ENCODE measurements at regions not wholly inside any gene's neighbourhood (a gene's known extent, or its start where the extent isn't known, plus 50 kb on each side); places are given as distances from the start of the nearest gene placed in this dataset.
"Not testable (repeated sequence)": the region's sequence is repeated elsewhere in the genome, so short reads cannot be mapped to it uniquely, and the experiment has no call there.

- DNase-seq, result peak in 2 of 4 experiments; percentile 42 to 55
Measured at GRCh38 chr13:80988391-80989151, 647.6 kb upstream of the SPRY2 start.

- peak; percentile 60 to 82 (median 76) for DNase-seq
Measured at GRCh38 chr13:80979035-80979641, 638.2 kb upstream of the SPRY2 start.

DNA sequence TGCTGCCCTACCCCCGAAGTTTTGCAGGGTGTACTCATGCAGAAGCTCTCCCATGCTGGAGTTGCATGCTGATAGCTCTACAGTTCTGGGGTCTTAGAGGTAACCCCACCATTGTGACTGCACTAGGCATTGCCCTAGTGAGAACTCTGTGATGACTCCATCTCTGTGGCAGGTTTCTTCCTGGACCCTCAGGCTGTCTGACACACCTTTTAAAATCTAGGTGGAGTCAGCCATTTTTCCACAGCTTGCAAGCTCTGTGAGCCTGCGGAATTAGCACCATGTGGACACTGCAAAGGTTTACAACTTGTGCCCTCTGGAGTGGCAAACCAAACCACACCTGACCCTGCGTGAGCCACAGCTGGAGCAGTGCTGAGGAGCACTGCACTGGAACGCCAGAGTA lies 636.2 kb upstream of the SPRY2 start:
- DNase-seq, result no peak

DNA sequence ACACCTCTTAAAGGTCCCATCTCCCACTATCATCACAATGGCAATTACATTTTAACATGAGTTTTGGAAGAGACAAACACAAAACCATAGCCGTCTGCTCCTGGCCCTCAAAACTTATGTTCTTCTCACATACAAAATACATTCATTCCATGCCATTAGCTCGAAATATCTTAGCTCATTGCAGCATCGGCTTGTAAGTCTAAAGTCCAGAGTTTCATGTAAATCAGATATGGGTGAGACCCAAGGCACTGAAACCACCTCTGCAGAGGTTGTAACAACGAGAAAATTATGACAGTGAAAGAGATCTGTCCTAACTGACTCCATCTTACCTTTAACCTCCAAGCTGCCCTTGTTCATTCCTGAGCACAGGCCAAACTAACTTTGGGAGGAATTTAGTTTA lies 635.0 kb upstream of the SPRY2 start:
- DNase-seq, result no peak

DNA sequence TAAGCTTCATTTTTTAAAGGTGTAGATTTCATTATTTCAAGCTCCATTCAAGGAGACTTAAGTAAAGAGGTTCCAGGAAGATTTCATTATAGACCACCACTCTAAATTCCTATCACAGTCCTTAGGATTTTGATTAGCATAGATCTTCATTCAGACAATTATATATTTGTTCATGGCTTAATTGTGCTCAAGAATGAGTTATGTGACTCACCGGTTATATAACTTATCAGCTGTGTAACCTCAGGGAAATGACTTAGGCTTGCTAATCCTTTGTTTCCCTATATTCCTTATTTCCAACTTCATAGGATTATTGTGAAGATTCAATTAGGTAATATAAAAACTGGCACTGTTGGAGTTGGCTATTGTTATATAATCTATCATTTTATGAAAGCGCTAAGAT lies 632.8 kb upstream of the SPRY2 start:
- no peak for DNase-seq

GRCh38 chr13:80972857-80973478 lies 632.0 kb upstream of the SPRY2 start:
- DNase-seq, result no peak

- DNase-seq, result no peak
Measured at GRCh38 chr13:80965097-80965496, 624.2 kb upstream of the SPRY2 start.

- no peak for DNase-seq
Measured at GRCh38 chr13:80962855-80963254, 621.9 kb upstream of the SPRY2 start.

GRCh38 chr13:80962173-80962572 lies 621.2 kb upstream of the SPRY2 start:
- no peak for DNase-seq

- DNase-seq, result no peak
Measured at GRCh38 chr13:80957019-80957655, 616.2 kb upstream of the SPRY2 start.

DNA sequence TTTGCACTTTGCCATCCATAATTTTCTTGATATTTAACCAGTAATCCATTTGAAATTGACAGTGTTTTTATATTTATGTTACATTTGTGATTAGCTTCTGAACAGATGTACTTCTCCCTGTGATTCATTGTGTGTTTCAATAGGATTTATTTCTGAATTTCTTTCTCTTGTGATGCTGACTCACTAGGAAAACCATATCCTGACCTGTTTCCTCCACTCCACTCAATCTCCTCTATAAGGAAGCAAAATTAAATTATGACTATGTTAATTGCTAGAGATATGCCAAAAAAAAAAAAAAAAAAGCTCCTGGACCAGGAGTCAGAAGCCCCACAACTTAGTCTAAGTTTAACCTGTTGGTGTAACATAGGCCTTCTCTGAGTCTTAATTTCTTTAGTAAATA lies 614.6 kb upstream of the SPRY2 start:
- DNase-seq, result no peak

- DNase-seq, result no peak
Measured at GRCh38 chr13:80952158-80952557, 611.2 kb upstream of the SPRY2 start.

- no peak for DNase-seq
Measured at GRCh38 chr13:80946008-80946802, 605.3 kb upstream of the SPRY2 start.

DNA sequence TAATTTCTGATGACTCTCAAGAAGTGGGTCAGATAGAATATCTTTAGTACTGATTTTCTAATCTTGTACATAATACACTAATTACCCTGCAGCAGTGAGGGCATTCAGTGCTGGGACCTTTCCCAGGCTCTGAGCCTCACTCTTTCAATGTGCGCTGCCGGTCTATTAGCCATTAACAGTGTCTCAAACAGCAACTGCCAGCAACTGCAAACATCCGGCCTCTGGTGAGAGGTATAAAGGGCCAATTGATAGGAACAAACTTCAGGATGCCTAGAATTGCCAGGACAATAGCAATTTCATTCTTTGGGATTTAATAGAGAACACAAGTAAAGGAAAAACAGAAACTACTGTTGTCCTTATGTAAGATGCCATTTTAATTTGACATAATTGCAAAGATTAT lies 604.4 kb upstream of the SPRY2 start:
- no peak for DNase-seq

DNA sequence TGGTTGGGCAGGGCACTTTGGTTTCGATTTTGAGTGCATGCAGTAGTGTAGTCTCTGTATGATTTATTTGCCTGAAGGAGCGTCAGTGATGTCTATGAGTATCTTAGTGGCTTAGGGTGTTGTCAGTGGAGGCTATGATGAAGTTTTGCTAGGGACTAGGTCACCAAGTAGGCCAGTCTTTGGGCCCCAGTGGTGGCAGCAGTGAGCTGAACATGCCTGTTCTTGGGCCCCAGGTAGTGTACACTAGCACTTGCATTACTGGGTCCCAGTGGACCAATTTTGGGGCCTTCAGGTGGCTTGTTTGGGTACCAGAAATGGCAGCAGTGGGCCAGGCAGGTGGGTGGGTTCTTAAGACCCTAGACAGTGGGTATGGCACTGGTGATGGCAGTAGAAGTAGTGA lies 598.7 kb upstream of the SPRY2 start:
- DNase-seq, result no peak

DNA sequence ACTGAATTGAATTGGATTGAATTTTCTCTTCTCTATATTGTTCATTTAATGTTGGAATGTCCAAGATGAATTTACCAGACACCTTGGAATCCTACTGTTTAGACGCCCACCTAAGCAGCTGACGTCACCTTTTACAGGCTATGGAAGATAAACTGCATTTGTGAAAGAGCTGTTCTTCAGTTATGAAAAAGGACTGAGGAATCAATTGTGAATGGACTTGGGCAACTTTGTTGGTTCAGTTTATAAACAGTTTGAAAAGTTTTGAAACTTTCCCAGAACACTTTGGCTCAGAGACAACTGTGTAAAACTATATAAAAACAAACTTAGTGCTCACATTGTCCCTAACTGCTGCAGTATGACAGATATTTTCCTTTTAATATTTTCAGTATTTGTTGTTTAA lies 590.8 kb upstream of the SPRY2 start:
- no peak for DNase-seq

DNA sequence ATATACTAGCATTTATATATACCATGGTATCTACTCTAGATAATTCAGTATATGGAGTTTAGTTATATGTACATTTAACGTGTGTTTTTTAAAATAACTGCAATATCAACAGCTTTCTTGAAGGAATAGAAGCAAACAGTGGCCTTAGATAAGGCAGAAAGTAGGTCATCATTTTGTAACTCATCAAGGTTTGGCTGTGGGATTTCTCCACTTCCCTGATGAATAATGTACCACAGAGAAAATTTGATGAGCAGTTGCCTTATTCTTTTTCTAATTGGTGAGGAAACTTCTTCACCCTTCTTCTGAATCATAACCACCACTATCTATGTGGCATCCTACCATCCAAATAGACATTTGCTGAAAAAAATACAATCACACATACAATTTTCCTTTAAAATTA lies 590.2 kb upstream of the SPRY2 start:
- DNase-seq, result no peak

GRCh38 chr13:80928241-80928640 lies 587.3 kb upstream of the SPRY2 start:
- DNase-seq, result no peak

- DNase-seq, result not testable (repeated sequence)
Measured at GRCh38 chr13:80926024-80926423, 585.1 kb upstream of the SPRY2 start.

DNA sequence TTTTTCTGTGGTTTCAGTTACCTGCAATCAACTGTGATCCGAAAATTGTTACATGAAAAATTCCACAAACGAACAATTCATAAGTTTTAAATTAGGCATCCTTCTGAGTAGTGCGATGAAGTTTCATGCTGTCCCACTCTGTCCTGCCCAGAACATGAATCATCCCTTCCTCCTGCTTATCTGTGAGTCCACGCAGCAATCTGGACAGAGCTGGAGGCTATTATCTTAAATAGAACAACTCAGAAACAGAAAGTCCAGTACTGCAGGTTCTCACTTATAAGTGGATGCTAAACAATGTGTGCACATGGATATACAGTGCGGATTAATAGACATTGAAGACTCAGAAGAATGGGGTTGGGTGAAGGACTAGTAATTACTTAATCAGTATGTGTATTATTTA lies 583.7 kb upstream of the SPRY2 start:
- DNase-seq, result no peak

GRCh38 chr13:80923907-80924306 lies 583.0 kb upstream of the SPRY2 start:
- peak in 2 of 4 experiments; percentile 2 to 4 for DNase-seq

DNA sequence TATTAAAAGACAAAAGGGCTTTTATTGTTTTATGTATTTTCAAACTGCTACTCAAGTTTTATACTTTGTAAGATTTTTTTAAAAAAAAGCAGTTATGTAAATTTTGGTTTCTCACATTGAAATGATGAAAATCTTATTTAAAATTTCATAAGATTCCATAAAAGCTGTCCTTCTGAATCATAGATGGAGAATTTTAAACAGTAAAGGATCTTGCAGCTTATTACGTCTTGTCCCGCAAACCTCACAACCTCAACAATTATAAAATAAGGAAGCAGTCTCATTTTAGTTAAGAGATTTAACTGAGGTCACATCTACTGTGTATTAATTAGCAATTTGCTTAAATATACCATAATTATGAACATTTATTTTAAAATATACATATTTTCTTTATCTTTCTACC lies 581.0 kb upstream of the SPRY2 start:
- no peak for DNase-seq

- DNase-seq, result no peak
Measured at GRCh38 chr13:80921541-80921940, 580.6 kb upstream of the SPRY2 start.

Data from suppressor macrophage (primary cell).